Stimulated activated CD4-positive, alpha-beta T cell treated with anti-CD3 and anti-CD28 coated beads, Interleukin-4, amount 100 ng/mL, for 24 hours (primary cell): ENCODE measurements at regions not wholly inside any gene's neighbourhood (a gene's known extent, or its start where the extent isn't known, plus 50 kb on each side); places are given as distances from the start of the nearest gene placed in this dataset.

ENCODE experiments used
- DNase-seq: peaks from one replicate; pipeline ENCODE4 v3.0.0-alpha.2; 2020

GRCh38 chr10:131743190-131744151 is 157.3 kb upstream of the PPP2R2D start:
- no peak for DNase-seq

GRCh38 chr10:131744346-131744745 is 156.5 kb upstream of the PPP2R2D start:
- no peak for DNase-seq

GRCh38 chr10:131745591-131745990 is 155.2 kb upstream of the PPP2R2D start:
- DNase-seq, result no peak

GRCh38 chr10:131746241-131746711 is 154.5 kb upstream of the PPP2R2D start:
- DNase-seq, result no peak

- no peak for DNase-seq
Observed at GRCh38 chr10:131746785-131747184, 154.0 kb upstream of the PPP2R2D start.

GRCh38 chr10:131747251-131747650 is 153.6 kb upstream of the PPP2R2D start:
- DNase-seq, result no peak

- DNase-seq, result no peak
Observed at GRCh38 chr10:131747791-131748190, 153.0 kb upstream of the PPP2R2D start.

- no peak for DNase-seq
Observed at GRCh38 chr10:131748191-131748590, 152.6 kb upstream of the PPP2R2D start.

- no peak for DNase-seq
Observed at GRCh38 chr10:131748831-131749766, 151.7 kb upstream of the PPP2R2D start.

- no peak for DNase-seq
Observed at GRCh38 chr10:131749767-131750142, 151.1 kb upstream of the PPP2R2D start.

GRCh38 chr10:131750171-131750895 is 150.5 kb upstream of the PPP2R2D start:
- DNase-seq, result no peak

GRCh38 chr10:131750973-131751826 is 149.6 kb upstream of the PPP2R2D start:
- no peak for DNase-seq

GRCh38 chr10:131751827-131752775 is 148.7 kb upstream of the PPP2R2D start:
- DNase-seq, result no peak

- DNase-seq, result no peak
Observed at GRCh38 chr10:131753336-131753735, 147.5 kb upstream of the PPP2R2D start.

- no peak for DNase-seq
Observed at GRCh38 chr10:131755200-131755599, 145.6 kb upstream of the PPP2R2D start.

GRCh38 chr10:131757285-131758058 is 143.3 kb upstream of the PPP2R2D start:
- DNase-seq, result no peak

- DNase-seq, result no peak
Observed at GRCh38 chr10:131758062-131758938, 142.5 kb upstream of the PPP2R2D start.

- DNase-seq, result no peak
Observed at GRCh38 chr10:131758939-131759301, 141.9 kb upstream of the PPP2R2D start.

GRCh38 chr10:131759347-131759746 is 141.5 kb upstream of the PPP2R2D start:
- DNase-seq, result no peak
